IMR-90 (cell line): ENCODE measurements at regions not wholly inside any gene's neighbourhood (a gene's known extent, or its start where the extent isn't known, plus 50 kb on each side); places are given as distances from the start of the nearest gene placed in this dataset.

Source experiments
- CTCF ChIP-seq: conservative IDR thresholded peaks from 2 replicates; pipeline ENCODE4 v1.5.1; 2012; ENCODE audit warnings: mild to moderate bottlenecking, low read depth, low read length, improper control_type of control experiment
- MAFK ChIP-seq: IDR thresholded peaks from 2 replicates; pipeline ENCODE4 v1.6.1; 2012; ENCODE audit warnings: low read depth, low read length, improper control_type of control experiment
- POLR2A ChIP-seq: IDR thresholded peaks from 2 replicates; pipeline ENCODE4 v1.6.1; 2012; ENCODE audit warnings: mild to moderate bottlenecking, low read depth, low read length
- RAD21 ChIP-seq: IDR thresholded peaks from 2 replicates; pipeline ENCODE4 v1.6.1; 2012; ENCODE audit warnings: low read length, improper control_type of control experiment
- RCOR1 ChIP-seq: IDR thresholded peaks from 2 replicates; pipeline ENCODE4 v1.6.1; 2012; ENCODE audit warnings: mild to moderate bottlenecking, low read length, improper control_type of control experiment; ENCODE audit not compliant: insufficient replicate concordance
- RFX5 ChIP-seq: IDR thresholded peaks from 2 replicates; pipeline ENCODE4 v1.8.0; 2012; ENCODE audit warnings: low read depth, mild to moderate bottlenecking, low read length, moderate library complexity
- SMC3 ChIP-seq: fragments of 150-350 bp; IDR thresholded peaks from 2 replicates; pipeline ENCODE4 v1.6.1; 2016; ENCODE audit warnings: low read depth, mild to moderate bottlenecking, antibody characterized with exemption, low read length, moderate library complexity
- USF2 ChIP-seq: fragments of 150-350 bp; IDR thresholded peaks from 2 replicates; pipeline ENCODE4 v1.6.1; 2017; ENCODE audit warnings: mild to moderate bottlenecking, antibody characterized with exemption, low read length, low read depth

GRCh38 chr2:7096726-7097352 lies 179.6 kb downstream of the RNF144A start:
- TF ChIP-seq CTCF, result no peak
- no peak for TF ChIP-seq USF2
- no peak for TF ChIP-seq POLR2A
- no peak for TF ChIP-seq RAD21
- TF ChIP-seq RCOR1, result no peak
- TF ChIP-seq SMC3, result no peak
- TF ChIP-seq MAFK, result no peak
- TF ChIP-seq RFX5, result no peak
